HPDE6-E6E7 (cell line): ENCODE measurements at regions not wholly inside any gene's neighbourhood (a gene's known extent, or its start where the extent isn't known, plus 50 kb on each side); places are given as distances from the start of the nearest gene placed in this dataset.
"Not testable (repeated sequence)": the region's sequence is repeated elsewhere in the genome, so short reads cannot be mapped to it uniquely, and the experiment has no call there.

ENCODE experiments used
- DNase-seq: peaks from one replicate; pipeline ENCODE4 v3.0.0; 2011; ENCODE audit warnings: missing footprints; ENCODE audit errors: extremely low spot score

- DNase-seq = no peak
Measured at GRCh38 chr2:2495606-2496005, 164.5 kb upstream of the MYT1L start.

GRCh38 chr2:2493496-2493895, 162.4 kb upstream of the MYT1L start:
- no peak for DNase-seq

- no peak for DNase-seq
Measured at GRCh38 chr2:2492800-2493199, 161.7 kb upstream of the MYT1L start.

GRCh38 chr2:2491964-2492363, 160.9 kb upstream of the MYT1L start:
- no peak for DNase-seq

GRCh38 chr2:2484301-2484700, 153.2 kb upstream of the MYT1L start:
- no peak for DNase-seq

GRCh38 chr2:2482851-2483250, 151.8 kb upstream of the MYT1L start:
- no peak for DNase-seq

GRCh38 chr2:2472881-2473280, 141.8 kb upstream of the MYT1L start:
- no peak for DNase-seq

GRCh38 chr2:2472044-2472443, 141.0 kb upstream of the MYT1L start:
- DNase-seq = no peak

- no peak for DNase-seq
Measured at GRCh38 chr2:2466534-2466933, 135.5 kb upstream of the MYT1L start.

- DNase-seq = no peak
Measured at GRCh38 chr2:2464643-2465042, 133.6 kb upstream of the MYT1L start.

- DNase-seq = no peak
Measured at GRCh38 chr2:2464094-2464493, 133.0 kb upstream of the MYT1L start.

- no peak for DNase-seq
Measured at GRCh38 chr2:2456721-2457120, 125.6 kb upstream of the MYT1L start.

GRCh38 chr2:2455151-2455550, 124.1 kb upstream of the MYT1L start:
- DNase-seq = no peak

- no peak for DNase-seq
Measured at GRCh38 chr2:2452961-2453360, 121.9 kb upstream of the MYT1L start.

GRCh38 chr2:2451275-2451674, 120.2 kb upstream of the MYT1L start:
- DNase-seq = not testable (repeated sequence)

- no peak for DNase-seq
Measured at GRCh38 chr2:2448178-2448577, 117.1 kb upstream of the MYT1L start.

GRCh38 chr2:2422621-2423020, 91.5 kb upstream of the MYT1L start:
- DNase-seq = no peak

GRCh38 chr2:2413525-2413924, 82.5 kb upstream of the MYT1L start:
- DNase-seq = no peak

GRCh38 chr2:2410987-2411386, 79.9 kb upstream of the MYT1L start:
- no peak for DNase-seq

GRCh38 chr2:2409481-2409880, 78.4 kb upstream of the MYT1L start:
- no peak for DNase-seq

GRCh38 chr2:2405780-2406179, 74.7 kb upstream of the MYT1L start:
- no peak for DNase-seq

- DNase-seq = no peak
Measured at GRCh38 chr2:2400286-2401038, 69.4 kb upstream of the MYT1L start.

- no peak for DNase-seq
Measured at GRCh38 chr2:2399396-2399795, 68.3 kb upstream of the MYT1L start.

- DNase-seq = no peak
Measured at GRCh38 chr2:2392332-2392731, 61.3 kb upstream of the MYT1L start.
